ENCODE measurements at regions not wholly inside any gene's neighbourhood (a gene's known extent, or its start where the extent isn't known, plus 50 kb on each side); places are given as distances from the start of the nearest gene placed in this dataset.
A peak's percentile ranks its signal among the peaks of the same experiment; 100 is the strongest.

GRCh38 chr20:1831096-1831495, 64.1 kb upstream of the SIRPA start:
- no peak for TF ChIP-seq POLR2A (IDR thresholded peaks at IDR 0.05)
- TF ChIP-seq, protein P1, sequence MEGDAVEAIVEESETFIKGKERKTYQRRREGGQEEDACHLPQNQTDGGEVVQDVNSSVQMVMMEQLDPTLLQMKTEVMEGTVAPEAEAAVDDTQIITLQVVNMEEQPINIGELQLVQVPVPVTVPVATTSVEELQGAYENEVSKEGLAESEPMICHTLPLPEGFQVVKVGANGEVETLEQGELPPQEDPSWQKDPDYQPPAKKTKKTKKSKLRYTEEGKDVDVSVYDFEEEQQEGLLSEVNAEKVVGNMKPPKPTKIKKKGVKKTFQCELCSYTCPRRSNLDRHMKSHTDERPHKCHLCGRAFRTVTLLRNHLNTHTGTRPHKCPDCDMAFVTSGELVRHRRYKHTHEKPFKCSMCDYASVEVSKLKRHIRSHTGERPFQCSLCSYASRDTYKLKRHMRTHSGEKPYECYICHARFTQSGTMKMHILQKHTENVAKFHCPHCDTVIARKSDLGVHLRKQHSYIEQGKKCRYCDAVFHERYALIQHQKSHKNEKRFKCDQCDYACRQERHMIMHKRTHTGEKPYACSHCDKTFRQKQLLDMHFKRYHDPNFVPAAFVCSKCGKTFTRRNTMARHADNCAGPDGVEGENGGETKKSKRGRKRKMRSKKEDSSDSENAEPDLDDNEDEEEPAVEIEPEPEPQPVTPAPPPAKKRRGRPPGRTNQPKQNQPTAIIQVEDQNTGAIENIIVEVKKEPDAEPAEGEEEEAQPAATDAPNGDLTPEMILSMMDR (IDR thresholded peaks at IDR 0.05 in 4 of 5, conservative IDR thresholded peaks at IDR 0.05 in 1 of 5), result no peak
- no peaks in the 10 kb centered on the region for H3K27me3 ChIP-seq
- no peaks in the 10 kb centered on the region for H3K36me3 ChIP-seq
- DNase-seq (no peak), ATAC-seq (no peak)
- no peaks in the 10 kb centered on the region for H3K9me3 ChIP-seq
- no peak overlapping the region for H3K27ac ChIP-seq
- H3K4me3 ChIP-seq, result no peak overlapping the region
- in situ Hi-C loops (cut with MboI; ENCODE audit: low sequenced_read_pairs in 4 of 4), result no loop called here
- peaks cover 0 to 8% of the 10 kb centered on the region in 2 donors for H3K4me1 ChIP-seq
- intact Hi-C loops (cut with DNase I; ENCODE audit: low total_unique reads), result no loop called here

GRCh38 chr20:1830240-1830639, 65.0 kb upstream of the SIRPA start:
- peaks cover 0 to 8% of the 10 kb centered on the region in 2 donors for H3K4me1 ChIP-seq

GRCh38 chr20:1829531-1829930, 65.7 kb upstream of the SIRPA start:
- intact Hi-C loops (cut with DNase I; ENCODE audit: low total_unique reads) (no loop called here), in situ Hi-C loops (cut with MboI; ENCODE audit: low sequenced_read_pairs in 4 of 4) (no loop called here)
- H3K36me3 ChIP-seq, result no peaks in the 10 kb centered on the region
- no peak for TF ChIP-seq POLR2A (IDR thresholded peaks at IDR 0.05)
- H3K4me3 ChIP-seq, result no peak overlapping the region
- no peaks in the 10 kb centered on the region for H3K9me3 ChIP-seq
- H3K4me1 ChIP-seq, result peaks cover 2 to 8% of the 10 kb centered on the region in 2 donors
- no peak overlapping the region for H3K27ac ChIP-seq
- H3K27me3 ChIP-seq, result no peaks in the 10 kb centered on the region
- no peak for DNase-seq
- ATAC-seq, result no peak

More at GRCh38 chr20:1830240-1830639, 65.0 kb upstream of the SIRPA start:
- Histone ChIP-seq H3K4me3 (no peak overlapping the region), H3K27me3 (no peaks in the 10 kb centered on the region), H3K36me3 (no peaks in the 10 kb centered on the region), H3K9me3 (no peaks in the 10 kb centered on the region), H3K27ac (no peak overlapping the region)
- ATAC-seq, result peak; percentile 30 to 41
- TF ChIP-seq, protein P1 (IDR thresholded peaks at IDR 0.05 in 4 of 5, conservative IDR thresholded peaks at IDR 0.05 in 1 of 5), result no peak
- no peak for TF ChIP-seq POLR2A (IDR thresholded peaks at IDR 0.05)
- intact Hi-C loops (cut with DNase I; ENCODE audit: low total_unique reads) (no loop called here), in situ Hi-C loops (cut with MboI; ENCODE audit: low sequenced_read_pairs in 4 of 4) (no loop called here)
- peak; percentile 15 to 19 for DNase-seq

- no peaks in the 10 kb centered on the region for H3K9me3 ChIP-seq
- intact Hi-C loops (cut with DNase I; ENCODE audit: low total_unique reads), result no loop called here
- H3K36me3 ChIP-seq, result no peaks in the 10 kb centered on the region
- H3K4me1 ChIP-seq, result peaks cover 7 to 8% of the 10 kb centered on the region in 2 donors
- DNase-seq, result no peak
- H3K27ac ChIP-seq, result no peak overlapping the region
- no peak for ATAC-seq
- in situ Hi-C loops (cut with MboI; ENCODE audit: low sequenced_read_pairs in 4 of 4), result no loop called here
- H3K27me3 ChIP-seq, result no peaks in the 10 kb centered on the region
- H3K4me3 ChIP-seq, result no peak overlapping the region
- no peak for TF ChIP-seq POLR2A (IDR thresholded peaks at IDR 0.05)
- TF ChIP-seq, protein P1 (IDR thresholded peaks at IDR 0.05 in 4 of 5, conservative IDR thresholded peaks at IDR 0.05 in 1 of 5), result no peak
These were observed 66.4 kb upstream of the SIRPA start for GRCh38 chr20:1828786-1829131.

- Histone ChIP-seq H3K4me3 (no peak overlapping the region), H3K36me3 (no peaks in the 10 kb centered on the region), H3K27ac (no peak overlapping the region), H3K9me3 (no peaks in the 10 kb centered on the region), H3K4me1 (peaks cover 7 to 8% of the 10 kb centered on the region in 2 donors), H3K27me3 (no peaks in the 10 kb centered on the region)
- DNase-seq, result peak in 1 of 2 donors; percentile 20
- ATAC-seq, result peak in 1 of 2 donors; percentile 34
- in situ Hi-C loops (cut with MboI; ENCODE audit: low sequenced_read_pairs in 4 of 4) (no loop called here), intact Hi-C loops (cut with DNase I; ENCODE audit: low total_unique reads) (no loop called here)
- TF ChIP-seq, protein P1 (IDR thresholded peaks at IDR 0.05 in 4 of 5, conservative IDR thresholded peaks at IDR 0.05 in 1 of 5), result no peak
- TF ChIP-seq POLR2A (IDR thresholded peaks at IDR 0.05), result no peak
These were observed 67.0 kb upstream of the SIRPA start for GRCh38 chr20:1827974-1828785.

Measured in gastrocnemius medialis (tissue), 4 donors.